Caco-2 (cell line): ENCODE measurements at regions not wholly inside any gene's neighbourhood (a gene's known extent, or its start where the extent isn't known, plus 50 kb on each side); places are given as distances from the start of the nearest gene placed in this dataset.

Source experiments
- BruUV-seq: library from RNA; stranded (reverse); fragments of 400-500 nt; replicated peaks from 2 replicates; lab custom pipeline; 2021; lab: Mats Ljungman, UMichigan
- CTCF ChIA-PET: fragments of 300-600 bp; sonication (Branson Sonifier 250); formaldehyde crosslinking; loops from one replicate; lab custom pipeline; 2022; ENCODE audit warnings: antibody characterized with exemption; lab: Charles Lee
- POLR2A ChIA-PET: fragments of 300-600 bp; sonication (Branson Sonifier 250); formaldehyde crosslinking; loops from one replicate; lab custom pipeline; 2022; ENCODE audit warnings: antibody characterized with exemption; lab: Charles Lee
- DNase-seq, 2 experiments: peaks; one replicate each; pipeline versions ENCODE4 v3.0.0 to v3.0.0-alpha.2; 2020 to 2022
- H3K27me3 ChIP-seq: replicated peaks from 2 replicates; pipeline ENCODE4 v1.6.0; 2011; ENCODE audit warnings: low read length; ENCODE audit not compliant: control insufficient read depth, insufficient read depth
- H3K36me3 ChIP-seq: 2 replicates; pipeline ENCODE4 v1.5.1; 2011; ENCODE audit warnings: low read length; ENCODE audit not compliant: control insufficient read depth, insufficient read depth
- H3K4me1 ChIP-seq: fragments of 250-450 bp; sonication (Bioruptor Pico); 2 replicates; pipeline ENCODE4 v1.5.1; 2020; ENCODE audit warnings: mild to moderate bottlenecking
- H3K4me3 ChIP-seq: 2 replicates; pipeline ENCODE4 v1.5.1; 2011; ENCODE audit warnings: low read depth, mild to moderate bottlenecking, control low read depth, low read length
- H3K9me3 ChIP-seq: fragments of 250-450 bp; sonication (Bioruptor Pico); 2 replicates; pipeline ENCODE4 v1.5.1; 2020; ENCODE audit warnings: mild to moderate bottlenecking, moderate library complexity
- H3K27ac Mint-ChIP-seq: one replicate; pipeline ENCODE4 v1.8.0; 2022; ENCODE audit warnings: mixed read lengths; ENCODE audit not compliant: unreplicated experiment
- H3K27me3 Mint-ChIP-seq: one replicate; pipeline ENCODE4 v1.8.0; 2022; ENCODE audit warnings: mixed read lengths; ENCODE audit not compliant: insufficient read depth, unreplicated experiment
- H3K36me3 Mint-ChIP-seq: one replicate; pipeline ENCODE4 v1.8.0; 2022; ENCODE audit warnings: mild to moderate bottlenecking, mixed read lengths; ENCODE audit not compliant: insufficient read depth, unreplicated experiment
- H3K4me1 Mint-ChIP-seq: one replicate; pipeline ENCODE4 v1.8.0; 2022; ENCODE audit warnings: low read depth, mixed read lengths; ENCODE audit not compliant: unreplicated experiment
- H3K4me3 Mint-ChIP-seq: one replicate; pipeline ENCODE4 v1.8.0; 2022; ENCODE audit warnings: mild to moderate bottlenecking, moderate library complexity, mixed read lengths; ENCODE audit not compliant: unreplicated experiment
- H3K9me3 Mint-ChIP-seq: one replicate; pipeline ENCODE4 v1.8.0; 2022; ENCODE audit warnings: mixed read lengths; ENCODE audit not compliant: unreplicated experiment
- CTCF ChIP-seq, 2 experiments: fragments of 200-600 bp in 1 of 2; IDR thresholded peaks; 1 replicate in 1 of 2; 2 replicates in 1 of 2; pipeline versions ENCODE4 v1.5.1 to v1.8.0; 2011 to 2022; ENCODE audit warnings: antibody characterized with exemption in 1 of 2, control low read depth in 1 of 2, inconsistent platforms in 1 of 2, low read depth in 1 of 2, low read length in 1 of 2, mild to moderate bottlenecking in 1 of 2, moderate library complexity in 1 of 2; ENCODE audit not compliant: insufficient read depth in 1 of 2, severe bottlenecking in 1 of 2, unreplicated experiment in 1 of 2
- intact Hi-C: fragments of 100-400 bp; cut with micrococcal nuclease; formaldehyde crosslinking; loops from one replicate; pipeline ENCODE4 v1.10.0; 2022; ENCODE audit not compliant: unreplicated experiment

DNA sequence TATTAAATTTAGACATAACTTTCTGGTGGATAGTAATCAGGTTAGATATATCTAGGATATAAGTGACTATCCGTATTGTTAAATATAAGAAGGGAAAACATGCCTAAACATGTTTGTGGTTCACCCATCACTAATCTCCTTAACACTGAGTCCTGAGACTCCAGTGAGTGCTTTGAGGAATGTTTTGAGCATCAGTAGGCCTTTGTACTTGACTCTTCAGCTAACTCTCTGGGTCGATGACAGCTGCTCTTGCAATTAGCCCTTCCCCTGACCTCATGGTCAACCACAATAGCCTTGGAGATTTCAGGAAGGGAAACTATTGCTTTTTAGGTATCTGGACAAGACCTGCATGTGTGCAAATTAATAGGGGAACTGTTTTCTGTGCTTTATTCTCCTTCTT, 716.8 kb downstream of the EPHA4 start:
- Histone ChIP-seq H3K36me3 (no peaks in the 10 kb centered on the region), H3K4me3 (no peak overlapping the region), H3K27me3 (no peaks in the 10 kb centered on the region), H3K9me3 (no peaks in the 10 kb centered on the region), H3K4me1 (no peaks in the 10 kb centered on the region)
- no peak overlapping the region for H3K27ac Mint-ChIP-seq
- intact Hi-C loops, result no loop called here
- no TSS peak for BruUV-seq
- H3K36me3 Mint-ChIP-seq, result no peaks in the 10 kb centered on the region
- ChIA-PET POLR2A (no interaction called here), CTCF (interaction anchor here (0.5 kb wide), 1 partner anchor 28 kb away, joined by 3 read pairs; no protein-coding TSS in a partner anchor)
- no peak for DNase-seq
- H3K4me1 Mint-ChIP-seq, result no peaks in the 10 kb centered on the region
- H3K9me3 Mint-ChIP-seq, result no peaks in the 10 kb centered on the region
- no peak overlapping the region for H3K4me3 Mint-ChIP-seq
- no peaks in the 10 kb centered on the region for H3K27me3 Mint-ChIP-seq
- no peak for TF ChIP-seq CTCF (IDR thresholded peaks at IDR 0.05; ENCODE audit: insufficient read depth in 1 of 2, low read depth in 1 of 2, low read length in 1 of 2, severe bottlenecking in 1 of 2, unreplicated experiment in 1 of 2)

- DNase-seq, result no peak
- no peaks in the 10 kb centered on the region for H3K9me3 ChIP-seq
- POLR2A ChIA-PET, result no interaction called here
- H3K27me3 ChIP-seq, result no peaks in the 10 kb centered on the region
- CTCF ChIA-PET, result no interaction called here
- Mint-ChIP-seq H3K4me3 (no peak overlapping the region), H3K27ac (no peak overlapping the region), H3K4me1 (no peaks in the 10 kb centered on the region), H3K27me3 (no peaks in the 10 kb centered on the region), H3K9me3 (no peaks in the 10 kb centered on the region), H3K36me3 (no peaks in the 10 kb centered on the region)
- intact Hi-C loops, result no loop called here
- BruUV-seq, result no TSS peak
- no peak overlapping the region for H3K4me3 ChIP-seq
- no peak for TF ChIP-seq CTCF (IDR thresholded peaks at IDR 0.05; ENCODE audit: insufficient read depth in 1 of 2, low read depth in 1 of 2, low read length in 1 of 2, severe bottlenecking in 1 of 2, unreplicated experiment in 1 of 2)
- no peaks in the 10 kb centered on the region for H3K36me3 ChIP-seq
- no peaks in the 10 kb centered on the region for H3K4me1 ChIP-seq
Measured at GRCh38 chr2:220856486-220856885, 715.6 kb downstream of the EPHA4 start.

DNA sequence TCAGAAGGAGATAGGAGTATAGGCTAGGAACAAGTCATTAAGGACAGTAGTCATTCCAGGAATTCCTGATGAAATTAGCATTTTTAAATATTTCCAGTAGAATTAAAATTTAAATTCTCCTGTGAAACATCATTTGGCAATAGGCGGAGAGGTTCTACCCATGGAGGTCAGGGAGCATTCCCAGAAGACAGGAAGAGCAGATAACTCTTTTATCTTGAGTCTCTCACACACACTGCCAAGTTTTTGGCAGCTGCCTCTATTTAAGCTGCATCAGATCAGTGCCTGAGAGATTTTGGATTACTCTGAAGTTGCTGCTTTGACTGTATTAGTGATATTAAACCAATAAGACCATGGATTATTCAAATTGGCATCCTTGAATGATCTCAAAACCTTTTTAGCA, 714.7 kb downstream of the EPHA4 start:
- Mint-ChIP-seq H3K9me3 (no peaks in the 10 kb centered on the region), H3K4me1 (no peaks in the 10 kb centered on the region), H3K27ac (no peak overlapping the region), H3K36me3 (no peaks in the 10 kb centered on the region), H3K4me3 (no peak overlapping the region), H3K27me3 (no peaks in the 10 kb centered on the region)
- BruUV-seq, result no TSS peak
- no peak for TF ChIP-seq CTCF (IDR thresholded peaks at IDR 0.05; ENCODE audit: insufficient read depth in 1 of 2, low read depth in 1 of 2, low read length in 1 of 2, severe bottlenecking in 1 of 2, unreplicated experiment in 1 of 2)
- H3K9me3 ChIP-seq, result no peaks in the 10 kb centered on the region
- H3K27me3 ChIP-seq, result no peaks in the 10 kb centered on the region
- no peaks in the 10 kb centered on the region for H3K36me3 ChIP-seq
- DNase-seq, result no peak
- H3K4me1 ChIP-seq, result no peaks in the 10 kb centered on the region
- ChIA-PET CTCF (no interaction called here), POLR2A (no interaction called here)
- intact Hi-C loops, result no loop called here
- H3K4me3 ChIP-seq, result no peak overlapping the region
